Medulla oblongata (tissue), 1 donor: ENCODE measurements at regions not wholly inside any gene's neighbourhood (a gene's known extent, or its start where the extent isn't known, plus 50 kb on each side); places are given as distances from the start of the nearest gene placed in this dataset.

ENCODE experiments used
- DNase-seq: peaks from one replicate; pipeline ENCODE4 v3.0.0-alpha.2; 2015; ENCODE audit errors: extremely low spot score

DNA sequence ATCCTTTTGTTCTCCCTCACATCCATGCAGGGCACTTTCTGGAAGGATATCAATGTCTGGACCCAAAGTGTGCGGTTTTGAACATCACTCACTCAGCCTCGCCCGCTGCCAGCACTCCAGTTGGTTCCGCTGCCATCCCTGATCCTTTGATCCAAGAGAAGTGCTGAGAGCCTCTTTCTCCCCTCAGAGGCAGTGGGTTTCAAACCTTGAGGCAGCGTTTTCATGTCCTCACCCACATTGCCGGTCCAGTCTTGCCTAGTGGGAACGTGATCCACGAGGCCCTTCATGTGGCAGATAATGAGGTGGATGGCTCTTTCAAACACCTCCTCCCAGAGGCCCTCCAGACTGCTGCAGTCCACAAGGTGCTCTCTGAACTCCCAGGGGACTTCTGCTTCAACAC is 122.2 kb downstream of the ACTL8 start:
- DNase-seq = no peak

- no peak for DNase-seq
Measured at GRCh38 chr1:17877896-17878295, 122.8 kb downstream of the ACTL8 start.

- no peak for DNase-seq
Measured at GRCh38 chr1:17878837-17879236, 123.7 kb downstream of the ACTL8 start.

- no peak for DNase-seq
Measured at GRCh38 chr1:17880449-17880848, 125.3 kb downstream of the ACTL8 start.

- no peak for DNase-seq
Measured at GRCh38 chr1:17881761-17882160, 126.6 kb downstream of the ACTL8 start.

DNA sequence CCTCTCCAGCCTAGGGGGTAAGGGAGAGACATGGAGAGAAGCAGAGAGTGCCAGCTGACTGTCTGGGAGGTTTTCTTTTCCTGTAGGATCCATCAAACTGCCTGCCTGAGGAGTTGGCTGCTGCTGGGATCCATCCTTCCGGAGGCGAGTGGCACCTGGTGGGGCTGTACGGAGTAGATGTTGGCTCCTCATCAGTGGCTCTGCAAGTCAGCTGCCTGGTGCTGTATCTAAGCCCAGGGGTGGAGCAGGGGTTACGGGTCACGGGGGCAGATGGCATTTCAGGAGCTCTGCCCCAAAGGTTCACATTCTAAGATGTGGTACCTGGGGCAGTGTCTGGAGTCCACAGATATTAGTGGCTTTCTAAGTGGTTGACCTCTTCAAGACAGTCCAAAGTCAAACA is 128.0 kb downstream of the ACTL8 start:
- no peak for DNase-seq

DNA sequence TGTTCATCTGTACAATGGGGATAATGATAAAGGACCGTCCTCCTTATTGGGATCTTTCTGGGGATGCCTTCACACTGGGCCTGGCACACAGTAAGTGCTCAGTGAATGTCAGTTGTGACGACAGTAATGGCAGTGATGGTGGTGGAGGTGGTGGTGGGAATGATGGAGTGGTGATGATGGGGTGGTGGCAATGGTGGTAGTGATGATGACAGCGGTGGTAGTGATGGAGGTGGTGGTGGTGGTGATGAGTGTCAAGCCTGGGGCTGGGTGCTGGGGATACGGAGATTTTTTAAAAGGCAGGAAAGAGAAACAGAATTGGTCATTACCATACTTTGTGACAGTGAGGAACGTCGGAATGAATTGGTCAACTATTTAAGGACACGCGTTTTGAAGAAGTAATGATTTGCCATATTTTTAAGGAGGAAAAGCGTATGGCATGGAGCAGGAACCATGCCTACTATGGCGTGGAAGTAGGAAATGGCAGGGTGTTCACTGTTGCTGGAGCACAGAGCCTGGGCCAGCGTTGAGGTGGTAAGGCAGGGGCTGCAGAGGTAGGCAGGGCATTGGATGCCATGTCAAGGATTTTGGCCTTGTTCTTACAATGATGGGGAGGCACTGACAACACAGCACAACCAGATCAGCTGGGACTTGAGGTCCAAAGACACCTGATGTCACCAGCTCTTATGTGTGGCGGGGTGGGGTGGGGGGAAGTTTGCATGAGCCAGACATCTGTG is 128.7 kb downstream of the ACTL8 start:
- no peak for DNase-seq

DNA sequence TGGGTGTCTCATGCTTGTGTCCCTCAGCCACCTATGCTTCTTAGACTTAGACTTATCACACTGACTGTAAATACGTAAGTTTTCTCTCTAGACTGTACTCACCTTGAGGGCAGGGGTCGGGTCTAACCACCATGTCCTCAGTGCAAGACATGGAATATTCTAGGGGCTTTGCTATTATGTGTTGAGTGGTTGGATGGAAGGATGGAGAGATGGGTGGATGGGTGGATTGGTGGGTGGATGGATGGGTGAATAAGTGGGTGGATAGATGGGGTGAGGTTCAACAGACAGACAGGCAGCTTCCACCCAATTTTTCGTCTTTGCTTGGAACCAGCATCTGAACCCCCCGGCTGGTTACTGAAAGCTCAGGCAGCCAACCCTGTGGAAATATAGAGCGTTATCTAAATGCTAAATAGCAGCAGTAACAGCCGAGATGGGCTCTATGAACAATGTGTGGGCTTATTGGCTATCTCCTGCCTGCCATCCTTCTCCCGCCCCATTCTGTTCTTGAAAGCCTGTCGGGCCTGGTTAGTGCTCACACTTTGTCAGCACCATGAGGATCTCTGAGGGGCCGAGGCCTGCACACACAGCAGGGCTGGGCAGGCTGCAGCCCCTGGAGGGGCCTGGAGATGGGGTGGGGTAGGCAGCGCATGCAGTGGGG is 130.7 kb downstream of the ACTL8 start:
- DNase-seq = no peak

DNA sequence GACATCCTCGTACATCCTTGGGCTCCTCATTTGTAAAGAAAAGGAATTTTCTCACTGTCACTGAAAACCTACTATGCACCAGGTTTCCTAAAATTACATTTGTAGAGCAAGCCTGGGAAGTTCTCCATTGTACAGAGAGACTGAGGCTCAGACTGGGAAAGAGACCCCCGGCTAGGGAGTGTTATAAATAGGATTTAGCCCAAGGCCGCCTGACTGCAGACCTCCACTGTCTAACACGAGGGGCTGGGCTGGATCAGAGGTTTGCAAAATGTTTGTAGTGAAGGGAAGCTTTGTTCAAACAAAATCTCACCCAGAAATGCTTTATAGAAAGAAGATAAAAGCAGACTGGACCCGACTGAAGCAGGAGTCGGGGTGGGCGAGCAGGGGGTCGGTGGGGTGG is 131.3 kb downstream of the ACTL8 start:
- DNase-seq = no peak

GRCh38 chr1:17886838-17887441 is 131.8 kb downstream of the ACTL8 start:
- DNase-seq = no peak

GRCh38 chr1:17887661-17888371 is 132.7 kb downstream of the ACTL8 start:
- no peak for DNase-seq

DNA sequence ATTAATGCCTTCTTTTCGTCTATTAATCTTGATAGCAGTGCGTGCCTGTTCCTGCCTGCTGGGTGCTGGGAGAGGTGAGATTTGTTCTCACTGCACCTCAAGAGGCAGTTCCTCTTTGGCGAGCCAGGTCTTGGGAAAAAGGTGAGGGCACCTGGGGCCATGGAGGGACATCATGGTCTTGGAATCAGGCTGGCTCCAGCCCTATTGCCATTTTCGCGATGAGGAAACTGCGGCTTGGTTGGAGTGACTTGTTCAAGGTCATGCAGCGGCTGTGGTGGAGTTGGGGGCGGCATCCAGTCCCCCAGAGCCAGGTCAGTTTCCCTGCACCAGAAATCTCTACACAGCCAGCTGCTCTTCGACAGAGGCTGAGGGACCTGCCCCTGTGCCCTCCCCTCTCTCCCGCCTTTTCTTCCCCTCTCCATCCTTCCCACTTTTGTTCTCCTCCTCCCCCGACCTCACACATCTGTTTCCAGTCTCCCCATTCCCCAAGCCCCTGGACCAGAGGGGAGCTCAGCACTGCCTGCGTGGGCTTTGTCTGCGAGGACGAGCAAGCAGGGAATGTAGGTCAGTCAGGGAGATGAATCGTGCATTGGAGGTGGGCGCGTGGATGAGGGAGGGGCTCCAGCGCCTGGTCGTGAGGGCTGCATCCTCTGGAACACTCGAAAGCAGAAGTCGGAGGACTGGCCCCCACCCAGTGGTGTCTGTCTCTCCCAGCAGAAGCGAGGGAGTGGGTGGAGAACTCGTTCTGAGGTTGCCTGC is 135.1 kb downstream of the ACTL8 start:
- DNase-seq = no peak

DNA sequence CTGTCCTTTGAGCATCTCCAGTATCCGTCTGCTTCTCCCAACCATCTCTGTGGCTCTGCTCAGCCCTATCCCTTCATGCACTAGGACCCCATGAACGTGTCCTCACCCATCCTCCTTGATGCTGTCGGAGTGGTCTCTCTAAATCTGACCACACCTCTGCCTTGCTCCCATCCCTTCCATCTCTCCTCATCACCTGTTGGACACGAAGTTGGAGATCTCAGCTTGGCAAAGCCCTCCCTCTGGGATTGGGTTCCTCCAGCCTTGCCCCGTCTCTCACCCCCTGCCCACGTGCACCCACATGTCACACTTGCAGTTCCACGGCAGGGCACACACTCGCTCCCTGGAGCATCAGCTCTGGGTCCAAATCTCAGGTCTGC is 135.7 kb downstream of the ACTL8 start:
- no peak for DNase-seq

- DNase-seq = no peak
Measured at GRCh38 chr1:17891205-17892110, 136.3 kb downstream of the ACTL8 start.

DNA sequence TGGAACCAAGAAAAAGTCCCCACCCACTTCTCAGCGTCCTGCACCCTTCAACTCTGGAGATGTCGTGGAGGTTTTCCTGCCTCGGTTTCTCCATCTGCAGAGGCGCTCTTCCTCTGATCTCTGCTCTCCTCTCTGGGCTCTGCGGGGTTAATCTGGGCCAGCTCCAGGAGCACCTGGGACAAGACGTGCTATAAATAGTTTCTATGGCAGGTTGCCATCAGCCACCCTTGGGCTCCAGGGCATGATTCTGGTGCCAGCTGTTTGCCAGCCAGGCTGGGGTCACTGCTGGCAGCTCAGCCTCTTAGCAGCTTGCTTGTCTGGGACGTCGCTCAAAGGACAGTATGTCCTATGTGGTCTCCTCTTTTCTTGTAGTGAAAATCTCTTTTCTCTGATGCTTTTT is 137.1 kb downstream of the ACTL8 start:
- DNase-seq = no peak

DNA sequence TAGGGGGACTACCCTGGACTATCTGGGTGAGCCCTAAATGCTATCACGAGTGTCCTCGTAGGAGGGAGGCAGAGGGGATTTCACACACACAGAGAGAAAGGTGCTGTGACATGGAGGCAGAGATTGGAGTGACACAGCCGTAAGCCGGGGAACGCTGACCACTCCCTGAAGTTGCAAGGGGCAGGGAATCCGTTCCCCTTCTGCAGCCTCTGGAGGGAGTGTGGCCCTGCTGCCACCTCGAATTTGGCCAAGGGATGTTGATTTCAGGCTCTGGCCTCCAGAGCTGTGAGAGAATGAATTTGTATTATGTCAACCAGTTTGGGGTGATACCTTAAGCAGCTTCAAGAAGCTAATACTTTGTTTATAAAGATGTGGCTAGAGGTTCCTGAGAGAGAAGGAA is 137.7 kb downstream of the ACTL8 start:
- no peak for DNase-seq

GRCh38 chr1:17893891-17894631 is 138.9 kb downstream of the ACTL8 start:
- DNase-seq = no peak

DNA sequence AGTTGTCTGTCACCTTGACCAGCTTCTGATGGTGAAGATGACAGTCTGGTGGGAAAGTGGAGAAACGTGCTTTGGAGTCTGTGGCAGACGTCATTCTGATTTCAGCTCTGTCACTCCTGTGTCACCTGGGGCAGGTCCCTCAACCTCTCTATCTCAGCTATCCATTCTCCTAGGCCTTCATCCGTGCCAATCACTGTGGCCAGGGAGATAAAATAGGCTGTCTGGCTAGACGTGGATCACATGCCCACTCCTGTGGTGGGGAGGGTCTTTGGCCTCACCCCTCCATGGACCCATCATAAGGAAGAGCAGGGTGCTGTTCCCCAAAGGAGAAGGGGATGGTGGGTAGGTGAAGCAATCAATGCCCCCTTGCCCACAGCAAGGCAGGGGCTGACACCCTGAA is 140.3 kb downstream of the ACTL8 start:
- DNase-seq = no peak

GRCh38 chr1:17895986-17896385 is 140.9 kb downstream of the ACTL8 start:
- no peak for DNase-seq

DNA sequence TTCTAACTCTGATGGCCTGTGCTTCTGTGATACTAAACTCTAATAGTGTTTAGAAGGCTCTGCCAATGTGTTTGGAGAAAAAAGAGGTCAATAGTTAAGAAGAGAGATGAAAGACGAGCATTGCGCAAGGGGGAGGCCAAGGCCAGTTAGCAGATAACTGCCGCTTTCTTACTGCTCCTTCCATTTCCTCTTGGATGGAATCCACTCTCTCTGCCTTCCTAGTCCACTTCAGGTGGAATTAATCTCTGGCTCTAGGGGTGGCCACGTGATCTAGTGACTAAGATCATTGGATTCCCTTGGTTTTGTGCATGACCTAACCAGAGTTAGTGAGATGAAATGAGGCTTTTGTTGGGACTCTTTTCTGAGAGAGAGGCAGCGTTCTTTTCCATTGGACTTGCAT is 148.3 kb downstream of the ACTL8 start:
- no peak for DNase-seq
